H1 (cell line): ENCODE measurements at regions not wholly inside any gene's neighbourhood (a gene's known extent, or its start where the extent isn't known, plus 50 kb on each side); places are given as distances from the start of the nearest gene placed in this dataset.

Source experiments
- CTCF ChIA-PET: fragments of 300-600 bp; sonication (Branson Sonifier 250); formaldehyde crosslinking; loops from one replicate; lab custom pipeline; 2021; ENCODE audit not compliant: partially characterized antibody; lab: Charles Lee
- POLR2A ChIA-PET: fragments of 300-600 bp; sonication (Branson Sonifier 250); formaldehyde crosslinking; loops from one replicate; lab custom pipeline; 2021; ENCODE audit warnings: inconsistent platforms; ENCODE audit not compliant: partially characterized antibody; lab: Charles Lee
- DNase-seq, 2 experiments: peaks; one replicate each; pipeline versions ENCODE4 v3.0.0 to v3.0.0-alpha.2; 2010 to 2022; ENCODE audit warnings: low spot score in 2 of 2, low read depth in 1 of 2, mixed read lengths in 1 of 2
- FAIRE-seq: peaks from 2 replicates; lab custom pipeline; 2011; peaks lifted over from hg19 to GRCh38; lab: Jason Lieb, UNC
- H2AFZ ChIP-seq: 2 replicates; pipeline ENCODE4 v1.8.1; 2012; ENCODE audit warnings: low read length, inconsistent platforms
- H2AK5ac ChIP-seq: 2 replicates; pipeline ENCODE4 v1.6.1; 2013; ENCODE audit warnings: low read depth, low read length
- H2BK120ac ChIP-seq: replicated peaks from 2 replicates; pipeline ENCODE3; 2013; ENCODE audit warnings: low read depth, low read length, inconsistent platforms
- H2BK12ac ChIP-seq: 2 replicates; pipeline ENCODE4 v1.6.1; 2013; ENCODE audit warnings: low read depth, low read length
- H2BK15ac ChIP-seq: 2 replicates; pipeline ENCODE4 v1.6.1; 2013; ENCODE audit warnings: low read length
- H2BK20ac ChIP-seq: 2 replicates; pipeline ENCODE4 v1.6.1; 2013; ENCODE audit warnings: low read length
- H2BK5ac ChIP-seq: 2 replicates; pipeline ENCODE4 v1.6.1; 2013; ENCODE audit warnings: low read depth, low read length
- H3K14ac ChIP-seq: 2 replicates; pipeline ENCODE4 v1.6.1; 2013; ENCODE audit warnings: inconsistent platforms; ENCODE audit not compliant: insufficient read length
- H3K18ac ChIP-seq: 2 replicates; pipeline ENCODE4 v1.6.1; 2013; ENCODE audit warnings: low read length; ENCODE audit errors: extremely low read depth
- H3K23ac ChIP-seq: 2 replicates; pipeline ENCODE4 v1.6.1; 2013; ENCODE audit warnings: inconsistent platforms; ENCODE audit not compliant: insufficient read length
- H3K23me2 ChIP-seq: 2 replicates; pipeline ENCODE4 v1.6.1; 2013; ENCODE audit warnings: low read depth, low read length
- H3K27ac ChIP-seq: 2 replicates; pipeline ENCODE4 v1.6.1; 2011; ENCODE audit warnings: low read depth, low read length, inconsistent platforms
- H3K27me3 ChIP-seq, 4 experiments: replicated peaks in 1 of 4; 1 replicate in 1 of 4; 2 replicates in 3 of 4; pipeline versions ENCODE4 v1.6.1 to v1.8.1; 2011 to 2013; ENCODE audit warnings: low read length in 3 of 4, mild to moderate bottlenecking in 3 of 4, inconsistent platforms in 2 of 4, mixed read lengths in 2 of 4, moderate library complexity in 1 of 4; ENCODE audit not compliant: control insufficient read depth in 3 of 4, insufficient read depth in 3 of 4; ENCODE audit errors: extremely low read depth in 1 of 4
- H3K36me3 ChIP-seq, 4 experiments: 2 replicates each; pipeline versions ENCODE4 v1.6.1 to v1.8.1; 2011 to 2013; ENCODE audit warnings: mild to moderate bottlenecking in 4 of 4, low read length in 3 of 4, moderate library complexity in 2 of 4, control low read depth in 1 of 4, inconsistent platforms in 1 of 4; ENCODE audit not compliant: insufficient read depth in 4 of 4, control insufficient read depth in 2 of 4
- H3K4ac ChIP-seq: replicated peaks from 2 replicates; pipeline ENCODE3; 2013; ENCODE audit warnings: low read length, low read depth, mixed read lengths, inconsistent platforms; ENCODE audit not compliant: insufficient read length
- H3K4me1 ChIP-seq, 4 experiments: replicated peaks in 1 of 4; 1 replicate in 1 of 4; 2 replicates in 3 of 4; pipeline versions ENCODE4 v1.6.1 to v1.8.1; 2011 to 2013; ENCODE audit warnings: low read length in 3 of 4, inconsistent platforms in 2 of 4, mixed read lengths in 1 of 4; ENCODE audit not compliant: insufficient read depth in 4 of 4, control insufficient read depth in 3 of 4
- H3K4me2 ChIP-seq, 2 experiments: 2 replicates each; pipeline versions ENCODE4 v1.6.1 to v1.8.1; 2011 to 2013; ENCODE audit warnings: low read depth in 2 of 2, low read length in 2 of 2, control low read depth in 1 of 2, inconsistent platforms in 1 of 2, mild to moderate bottlenecking in 1 of 2; ENCODE audit not compliant: insufficient read depth in 1 of 2
- H3K4me3 ChIP-seq, 4 experiments: fragments of 200-600, 300-600 bp in 1 of 4; sonication (generic), shearing (Covaris generic), sonication (Bioruptor Twin) in 1 of 4; 2 replicates each; pipeline versions ENCODE4 v1.5.1 to v1.8.1; 2011 to 2016; ENCODE audit warnings: low read length in 4 of 4, low read depth in 3 of 4, control low read depth in 2 of 4, inconsistent platforms in 2 of 4, mild to moderate bottlenecking in 2 of 4, mixed read lengths in 1 of 4, moderate library complexity in 1 of 4; ENCODE audit not compliant: insufficient read depth in 2 of 4; ENCODE audit errors: extremely low read depth in 1 of 4
- H3K56ac ChIP-seq: replicated peaks from 2 replicates; pipeline ENCODE3; 2013; ENCODE audit warnings: low read depth, mild to moderate bottlenecking, mixed read lengths, low read length, inconsistent platforms; ENCODE audit not compliant: insufficient read length
- H3K79me1 ChIP-seq: 2 replicates; pipeline ENCODE4 v1.6.1; 2013; ENCODE audit warnings: low read depth, low read length, control low read depth
- H3K79me2 ChIP-seq, 2 experiments: 2 replicates each; pipeline versions ENCODE4 v1.6.1 to v1.8.1; 2012 to 2013; ENCODE audit warnings: low read length in 2 of 2, mild to moderate bottlenecking in 2 of 2, inconsistent platforms in 1 of 2; ENCODE audit not compliant: insufficient read depth in 2 of 2, control insufficient read depth in 1 of 2
- H3K9ac ChIP-seq, 4 experiments: replicated peaks in 1 of 4; 1 replicate in 1 of 4; 2 replicates in 3 of 4; pipeline versions ENCODE4 v1.6.1 to v1.8.1; 2011 to 2013; ENCODE audit warnings: low read depth in 3 of 4, low read length in 3 of 4, control low read depth in 2 of 4, mild to moderate bottlenecking in 2 of 4, moderate library complexity in 2 of 4, inconsistent platforms in 1 of 4; ENCODE audit errors: extremely low read depth in 1 of 4
- H3K9me3 ChIP-seq, 2 experiments: 2 replicates each; pipeline versions ENCODE4 v1.6.1 to v1.8.1; 2012 to 2013; ENCODE audit warnings: mild to moderate bottlenecking in 2 of 2, moderate library complexity in 2 of 2, control low read depth in 1 of 2, inconsistent platforms in 1 of 2, low read depth in 1 of 2, low read length in 1 of 2, mixed read lengths in 1 of 2; ENCODE audit not compliant: insufficient read depth in 2 of 2
- H4K20me1 ChIP-seq, 2 experiments: replicated peaks in 1 of 2; 2 replicates each; pipeline versions ENCODE3 to v1.8.1; 2011 to 2013; ENCODE audit warnings: inconsistent platforms in 2 of 2, low read length in 2 of 2, mild to moderate bottlenecking in 1 of 2; ENCODE audit not compliant: insufficient read depth in 2 of 2, control insufficient read depth in 1 of 2
- H4K5ac ChIP-seq: 2 replicates; pipeline ENCODE4 v1.6.1; 2013; ENCODE audit warnings: low read length, low read depth, mixed read lengths, inconsistent platforms; ENCODE audit not compliant: insufficient read length
- H4K8ac ChIP-seq: 2 replicates; pipeline ENCODE4 v1.8.0; 2013; ENCODE audit warnings: mild to moderate bottlenecking, moderate library complexity, low read length, inconsistent platforms; ENCODE audit not compliant: insufficient read depth; ENCODE audit errors: extremely low read depth
- H4K91ac ChIP-seq: replicated peaks from 2 replicates; pipeline ENCODE3; 2013; ENCODE audit warnings: low read length, mixed read lengths, inconsistent platforms; ENCODE audit not compliant: insufficient read length
- BACH1 ChIP-seq: IDR thresholded peaks from 2 replicates; pipeline ENCODE4 v1.6.1; 2012; ENCODE audit warnings: low read length, improper control_type of control experiment
- CHD2 ChIP-seq: IDR thresholded peaks from 2 replicates; pipeline ENCODE4 v1.6.1; 2012; ENCODE audit warnings: low read length, improper control_type of control experiment
- HDAC2 ChIP-seq, 2 experiments: fragments of 300-600 bp in 1 of 2; sonication (generic) in 1 of 2; IDR thresholded peaks; 2 replicates each; pipeline ENCODE4 v1.6.1; 2011 to 2012; ENCODE audit warnings: low read depth in 2 of 2, low read length in 2 of 2, mild to moderate bottlenecking in 2 of 2, moderate library complexity in 2 of 2, borderline replicate concordance in 1 of 2, inconsistent platforms in 1 of 2
- JUND ChIP-seq: IDR thresholded peaks from 2 replicates; pipeline ENCODE4 v1.6.1; 2011; ENCODE audit warnings: mild to moderate bottlenecking, improper control_type of control experiment, low read length
- RAD21 ChIP-seq, 2 experiments: IDR thresholded peaks in 1 of 2; conservative IDR thresholded peaks in 1 of 2; 2 replicates each; pipeline ENCODE4 v1.6.1; 2011; ENCODE audit warnings: low read depth in 2 of 2, low read length in 2 of 2, improper control_type of control experiment in 1 of 2, inconsistent platforms in 1 of 2, mild to moderate bottlenecking in 1 of 2, moderate library complexity in 1 of 2
- RNF2 ChIP-seq: fragments of 200-900, 300-1000 bp; sonication (generic); IDR thresholded peaks from 2 replicates; pipeline ENCODE4 v1.7.1; 2016; ENCODE audit warnings: borderline replicate concordance, low read depth, mild to moderate bottlenecking, antibody characterized with exemption, low read length; ENCODE audit not compliant: poor library complexity, severe bottlenecking; ENCODE audit errors: missing control alignments
- SIN3A ChIP-seq, 2 experiments: IDR thresholded peaks in 1 of 2; conservative IDR thresholded peaks in 1 of 2; 2 replicates each; pipeline ENCODE4 v1.6.1; 2011 to 2012; ENCODE audit warnings: low read length in 2 of 2, improper control_type of control experiment in 1 of 2, low read depth in 1 of 2, mild to moderate bottlenecking in 1 of 2
- SRF ChIP-seq: IDR thresholded peaks from 2 replicates; pipeline ENCODE4 v1.6.1; 2011; ENCODE audit warnings: mild to moderate bottlenecking, low read depth, low read length, moderate library complexity
- TBP ChIP-seq: IDR thresholded peaks from 2 replicates; pipeline ENCODE4 v1.6.1; 2011; ENCODE audit warnings: low read depth, low read length, improper control_type of control experiment
- TCF12 ChIP-seq: IDR thresholded peaks from 2 replicates; pipeline ENCODE4 v1.6.1; 2011; ENCODE audit warnings: low read depth, mild to moderate bottlenecking, low read length
- YY1 ChIP-seq: IDR thresholded peaks from 2 replicates; pipeline ENCODE4 v1.6.1; 2011; ENCODE audit warnings: low read depth, mild to moderate bottlenecking, low read length
- WGBS, 2 experiments: shearing (Covaris generic) in 1 of 2; methylation state at CpG; one replicate each; pipeline versions ENCODE4 v1.1.6 to v1.1.7; 2013 to 2015; ENCODE audit warnings: low lambda C conversion rate in 2 of 2, mixed read lengths in 2 of 2, inconsistent platforms in 1 of 2, low coverage in 1 of 2, missing lambda C conversion rate in 1 of 2; ENCODE audit not compliant: insufficient replicate concordance in 2 of 2, insufficient coverage in 1 of 2, insufficient read length in 1 of 2; ENCODE audit errors: extremely low coverage in 1 of 2, missing lambda C conversion rate in 1 of 2; 5-methylcytosine and 5-hydroxymethylcytosine counted together
- TF ChIP-seq, protein P1 (sequence below): IDR thresholded peaks from 2 replicates; pipeline ENCODE4 v1.6.1; 2012; ENCODE audit warnings: low read length, inconsistent platforms

DNA sequence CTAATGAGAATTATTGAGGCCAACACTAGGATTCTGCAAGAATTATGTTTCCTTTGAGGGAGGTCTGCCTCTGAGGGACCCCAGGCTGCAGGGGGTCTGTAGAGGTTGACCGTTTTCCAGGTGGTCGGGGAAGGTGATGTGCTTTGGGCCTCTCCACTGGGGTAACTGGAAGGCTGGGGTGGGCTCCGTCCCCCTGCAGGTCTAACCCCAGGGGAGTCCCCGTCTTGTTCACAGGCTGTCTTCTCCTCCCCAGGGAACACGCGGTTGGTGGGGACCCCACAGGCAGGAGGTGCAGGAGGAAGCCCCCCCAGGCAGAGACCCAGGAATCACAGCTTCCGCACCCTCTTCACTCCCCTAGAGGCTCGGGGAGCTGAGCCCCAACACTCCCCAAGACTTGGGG, 726.4 kb downstream of the BRD1 start:
- CTCF ChIA-PET = interaction anchor here (1.0 to 1.7 kb wide), 2 partner anchors 55 to 204 kb away, joined by 3 to 5 read pairs; no protein-coding TSS in a partner anchor
- Histone ChIP-seq H3K4me3 (no peak overlapping the region), H3K9ac (no peak overlapping the region), H3K4me2 (no peak overlapping the region), H4K20me1 (peaks cover 0 to 4% of the 10 kb centered on the region in 2 experiments), H3K36me3 (no peaks in the 10 kb centered on the region), H3K23me2 (peaks cover 3% of the 10 kb centered on the region; the same call in 1 of the 2 replicates), H2BK120ac (no peak overlapping the region), H2BK5ac (no peak overlapping the region), H3K56ac (no peak overlapping the region), H2AK5ac (no peak overlapping the region), H4K91ac (no peak overlapping the region), H2BK12ac (no peak overlapping the region), H3K79me1 (no peaks in the 10 kb centered on the region), H3K4ac (no peak overlapping the region), H3K79me2 (no peaks in the 10 kb centered on the region), H3K18ac (no peak overlapping the region), H2AFZ (no peak overlapping the region), H3K27me3 (no peaks in the 10 kb centered on the region), H3K23ac (no peak overlapping the region), H3K9me3 (no peaks in the 10 kb centered on the region), H2BK15ac (no peak overlapping the region), H4K8ac (no peak overlapping the region), H3K14ac (no peak overlapping the region), H3K27ac (no peak overlapping the region), H4K5ac (no peak overlapping the region), H2BK20ac (no peak overlapping the region), H3K4me1 (no peaks in the 10 kb centered on the region)
- FAIRE-seq = no peak
- DNase-seq = no peak
- POLR2A ChIA-PET = no interaction called here
- WGBS, 2 experiments = 87% methylated on average over 8 of the region's 8 CpGs; no CpG with 5 or more reads in 1 of the 2 experiments
- no peak for TF ChIP-seq RNF2
- no peak for TF ChIP-seq SRF
- TF ChIP-seq YY1 = no peak
- TF ChIP-seq BACH1 = no peak
- no peak for TF ChIP-seq TBP
- TF ChIP-seq, protein P1, sequence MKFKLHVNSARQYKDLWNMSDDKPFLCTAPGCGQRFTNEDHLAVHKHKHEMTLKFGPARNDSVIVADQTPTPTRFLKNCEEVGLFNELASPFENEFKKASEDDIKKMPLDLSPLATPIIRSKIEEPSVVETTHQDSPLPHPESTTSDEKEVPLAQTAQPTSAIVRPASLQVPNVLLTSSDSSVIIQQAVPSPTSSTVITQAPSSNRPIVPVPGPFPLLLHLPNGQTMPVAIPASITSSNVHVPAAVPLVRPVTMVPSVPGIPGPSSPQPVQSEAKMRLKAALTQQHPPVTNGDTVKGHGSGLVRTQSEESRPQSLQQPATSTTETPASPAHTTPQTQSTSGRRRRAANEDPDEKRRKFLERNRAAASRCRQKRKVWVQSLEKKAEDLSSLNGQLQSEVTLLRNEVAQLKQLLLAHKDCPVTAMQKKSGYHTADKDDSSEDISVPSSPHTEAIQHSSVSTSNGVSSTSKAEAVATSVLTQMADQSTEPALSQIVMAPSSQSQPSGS = no peak
- no peak for TF ChIP-seq JUND
- no peak for TF ChIP-seq HDAC2 (IDR thresholded peaks at IDR 0.05; ENCODE audit: borderline replicate concordance in 1 of 2, low read depth in 2 of 2, low read length in 2 of 2)
- TF ChIP-seq RAD21 (IDR thresholded peaks at IDR 0.05 in 1 of 2, conservative IDR thresholded peaks at IDR 0.05 in 1 of 2; ENCODE audit: low read depth in 2 of 2, low read length in 2 of 2) = no peak
- no peak for TF ChIP-seq CHD2
- TF ChIP-seq TCF12 = no peak
- TF ChIP-seq SIN3A (conservative IDR thresholded peaks at IDR 0.05 in 1 of 2, IDR thresholded peaks at IDR 0.05 in 1 of 2; ENCODE audit: low read depth in 1 of 2, low read length in 2 of 2) = no peak
